ENCODE measurements at regions not wholly inside any gene's neighbourhood (a gene's known extent, or its start where the extent isn't known, plus 50 kb on each side); places are given as distances from the start of the nearest gene placed in this dataset.

DNA sequence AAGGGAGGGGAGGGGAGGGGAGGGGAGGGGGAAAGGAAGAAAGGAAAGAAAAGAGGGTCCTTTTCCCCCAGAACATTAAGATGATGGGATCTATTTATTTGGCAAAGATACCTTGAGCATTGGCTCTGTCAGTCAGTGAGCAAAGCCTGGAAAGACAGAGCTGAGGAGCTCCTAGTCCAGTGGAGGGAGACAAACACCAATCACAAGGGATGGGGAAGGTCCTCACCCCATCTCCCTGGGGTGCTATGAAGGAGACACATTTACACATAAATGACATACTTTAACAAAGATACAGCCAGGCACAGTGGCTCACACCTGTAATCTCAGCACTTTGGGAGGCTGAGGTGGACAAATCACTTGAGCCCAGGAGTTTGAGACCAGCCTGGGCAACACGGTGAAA lies 154.9 kb upstream of the TIAM1 start:
- no peak for DNase-seq

DNA sequence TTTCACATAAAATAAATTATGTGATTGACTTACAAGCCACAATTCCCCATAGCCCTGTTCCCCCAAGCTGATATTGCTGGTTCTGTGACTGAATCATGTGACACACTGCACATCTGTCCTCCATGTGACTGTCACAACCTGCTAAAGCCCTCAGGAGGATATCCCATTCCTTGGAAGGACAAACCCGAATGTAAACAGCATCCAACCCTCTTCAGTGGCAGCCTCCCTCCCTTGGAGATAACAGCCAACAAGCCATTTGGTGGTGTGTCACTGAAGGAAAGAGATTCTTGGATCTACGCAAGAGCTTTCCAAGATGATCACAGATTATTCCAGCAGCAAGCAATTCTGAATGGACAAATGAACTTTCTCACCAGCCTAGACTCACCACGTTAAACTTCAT lies 153.9 kb upstream of the TIAM1 start:
- DNase-seq, result no peak

DNA sequence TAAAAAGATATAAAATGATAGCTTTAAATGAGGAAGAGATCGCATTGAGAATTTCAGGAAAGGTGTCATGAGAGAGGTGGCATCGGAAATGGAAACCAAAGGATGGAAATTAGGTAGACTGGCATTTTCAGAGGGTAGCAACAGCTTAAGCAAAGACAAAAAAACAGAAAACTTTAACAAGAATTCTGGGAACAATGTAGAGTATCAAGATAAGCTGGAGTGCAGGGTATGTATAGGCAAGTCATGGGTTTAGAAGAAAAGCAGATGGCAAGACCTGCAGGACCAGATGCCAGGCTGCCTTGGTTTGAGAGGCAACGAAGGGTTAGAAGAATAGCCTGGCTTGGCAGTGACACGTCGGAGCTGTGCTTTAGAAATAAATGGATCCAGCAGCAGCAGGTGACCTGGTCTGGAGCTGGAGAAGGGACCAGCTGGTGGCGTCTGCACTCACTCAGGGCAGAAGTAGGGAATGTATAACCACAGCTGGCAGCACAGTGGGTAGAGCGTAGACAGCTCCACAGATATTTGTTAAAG lies 149.4 kb upstream of the TIAM1 start:
- DNase-seq, result no peak

DNA sequence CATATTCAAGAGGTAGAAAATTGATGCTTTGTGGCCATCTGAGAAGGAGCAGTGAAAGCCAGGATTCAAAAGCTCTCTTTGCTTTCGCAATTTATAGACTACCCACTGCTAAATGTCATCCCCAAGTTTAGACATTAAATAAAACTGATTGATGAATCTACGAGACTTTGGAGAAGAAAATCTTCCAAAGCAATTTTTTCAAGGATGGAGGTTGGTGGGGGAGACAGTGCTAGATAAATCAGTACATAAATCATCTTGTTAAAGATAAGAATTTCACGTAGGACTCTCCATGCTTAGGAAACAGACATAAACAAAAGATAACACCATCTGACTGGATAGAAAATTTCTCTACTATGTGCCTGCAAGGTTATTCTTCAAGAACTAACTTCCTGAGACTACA lies 147.6 kb upstream of the TIAM1 start:
- DNase-seq, result no peak

DNA sequence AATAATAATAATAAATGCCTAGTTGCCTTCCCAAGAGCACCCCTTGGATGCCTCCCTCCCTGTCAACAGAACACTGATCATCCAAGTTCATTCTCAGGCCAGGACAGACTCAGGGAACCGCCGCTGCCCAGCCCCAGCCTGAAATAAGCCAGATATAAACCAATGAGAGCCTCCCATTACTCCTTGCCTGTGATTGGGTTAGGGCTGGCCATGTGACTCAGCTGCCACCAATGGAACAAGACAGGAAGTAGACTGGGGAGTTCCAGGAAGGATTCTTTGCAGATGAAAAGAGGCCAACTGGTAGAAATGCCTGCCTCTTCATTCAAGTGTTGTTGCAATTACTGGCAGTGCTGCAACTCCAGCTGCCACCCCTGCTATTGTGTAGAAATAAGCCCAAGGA lies 146.4 kb upstream of the TIAM1 start:
- no peak for DNase-seq

DNA sequence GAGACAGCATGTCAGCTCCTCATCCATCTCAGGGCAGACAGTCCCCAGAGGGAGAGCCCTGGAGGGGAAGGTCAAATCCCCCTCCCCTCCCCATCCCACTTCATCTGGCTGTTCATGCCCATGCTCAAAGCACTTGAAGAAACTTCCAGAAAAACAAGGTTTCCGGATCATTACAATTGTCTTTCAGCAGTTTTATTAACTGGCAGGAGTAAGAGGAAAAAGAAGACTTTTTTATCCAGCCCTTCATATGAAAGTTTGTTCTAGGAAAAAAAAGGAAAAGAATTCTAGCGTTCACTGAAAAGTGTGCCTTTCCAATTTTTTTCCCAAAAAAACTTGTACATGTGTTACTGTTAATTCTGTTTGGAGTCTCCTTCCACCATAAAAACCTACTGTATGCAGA lies 145.7 kb upstream of the TIAM1 start:
- DNase-seq, result no peak

DNA sequence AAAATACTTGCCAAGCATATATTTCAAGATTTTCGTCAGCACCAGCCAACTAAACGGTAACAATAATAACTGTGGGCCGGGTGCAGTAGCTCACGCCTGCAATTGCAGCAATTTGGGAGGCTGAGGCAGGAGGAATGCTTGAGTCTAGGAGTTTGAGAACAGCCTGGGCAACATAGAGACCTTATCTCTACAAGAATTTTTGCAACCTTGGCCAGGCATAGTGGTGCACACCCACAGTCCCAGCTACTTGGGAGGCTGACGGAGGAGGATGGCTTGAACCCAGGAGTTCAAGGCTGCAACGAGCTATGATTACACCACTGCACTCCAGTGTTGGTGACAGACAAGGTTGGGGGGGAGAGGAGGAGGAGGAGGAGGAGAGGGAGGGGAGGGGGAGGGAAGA lies 145.0 kb upstream of the TIAM1 start:
- no peak for DNase-seq

DNA sequence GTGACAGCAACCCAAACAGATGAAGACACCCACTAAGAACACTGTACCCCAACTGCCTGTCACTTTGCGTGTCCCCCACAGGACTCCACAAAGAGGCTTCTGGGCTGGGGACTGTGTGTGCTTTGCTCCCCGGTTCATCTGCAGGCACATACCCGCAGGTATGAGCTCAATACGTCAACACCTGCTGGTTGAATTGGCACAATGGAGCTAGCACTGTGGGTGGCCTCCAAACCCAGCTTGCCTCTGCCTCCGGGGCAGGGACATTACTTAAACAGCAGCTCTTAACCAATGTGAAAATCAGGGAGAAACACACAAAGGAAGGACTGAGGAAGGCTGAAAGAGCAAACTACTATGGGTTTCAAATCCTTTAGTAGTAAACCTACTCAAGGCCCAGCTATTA lies 140.2 kb upstream of the TIAM1 start:
- no peak for DNase-seq

DNA sequence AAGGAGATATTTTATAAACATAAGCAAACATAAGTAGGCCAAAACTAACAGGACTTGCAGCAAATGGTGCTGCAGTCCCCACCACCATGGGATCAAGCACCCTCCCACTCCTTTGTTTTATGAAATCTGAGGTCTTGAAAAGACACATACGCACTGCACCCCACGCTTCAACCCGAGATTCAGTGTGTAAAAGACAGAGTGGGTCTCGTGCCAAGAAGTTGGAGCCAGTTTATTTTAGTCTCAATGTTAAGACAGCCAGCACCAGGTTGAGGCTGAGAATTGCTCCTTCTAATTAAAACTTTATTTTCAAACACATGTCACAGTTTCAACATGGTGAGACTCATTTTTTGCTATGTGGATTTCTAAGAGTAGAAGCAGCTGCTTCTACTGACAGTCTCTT lies 139.1 kb upstream of the TIAM1 start:
- DNase-seq, result peak; percentile 7

DNA sequence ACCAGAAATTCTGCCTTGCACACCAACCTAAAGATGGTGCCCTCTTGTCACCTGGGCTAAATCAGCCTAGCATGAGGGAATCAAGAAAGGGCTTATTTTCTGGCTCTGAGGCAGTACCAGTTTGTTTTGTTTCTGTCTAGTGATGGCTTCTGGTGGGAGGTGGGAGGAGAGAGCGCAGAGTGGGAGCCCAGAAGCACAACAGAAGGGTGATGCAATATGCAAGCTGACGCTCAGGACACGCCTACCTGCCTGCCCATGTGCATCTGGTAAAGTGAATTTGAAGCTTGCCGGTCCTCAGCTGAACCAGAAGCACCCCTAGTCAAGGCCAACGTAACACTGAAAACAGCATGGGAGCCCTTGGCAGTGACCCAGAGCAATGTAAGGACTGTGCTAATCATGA lies 138.4 kb upstream of the TIAM1 start:
- no peak for DNase-seq

DNA sequence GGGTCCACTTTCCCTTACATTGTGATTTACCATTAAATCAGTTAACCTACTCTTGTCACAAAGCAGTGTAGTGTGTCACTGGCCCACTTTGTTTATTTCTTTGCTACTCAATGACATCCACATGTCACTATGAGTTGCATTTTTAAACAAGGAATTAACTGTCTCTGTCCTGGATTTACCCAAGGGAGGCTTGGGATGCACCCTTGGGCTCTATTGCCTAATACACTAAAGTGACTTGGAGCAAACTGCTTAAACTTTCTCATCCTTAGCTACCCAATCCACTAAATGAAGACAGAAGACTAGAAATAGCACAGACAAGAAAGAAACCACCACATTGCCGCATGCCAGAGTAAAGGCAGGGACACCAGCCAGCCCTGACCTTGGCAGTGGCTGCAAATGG lies 136.2 kb upstream of the TIAM1 start:
- no peak for DNase-seq

DNA sequence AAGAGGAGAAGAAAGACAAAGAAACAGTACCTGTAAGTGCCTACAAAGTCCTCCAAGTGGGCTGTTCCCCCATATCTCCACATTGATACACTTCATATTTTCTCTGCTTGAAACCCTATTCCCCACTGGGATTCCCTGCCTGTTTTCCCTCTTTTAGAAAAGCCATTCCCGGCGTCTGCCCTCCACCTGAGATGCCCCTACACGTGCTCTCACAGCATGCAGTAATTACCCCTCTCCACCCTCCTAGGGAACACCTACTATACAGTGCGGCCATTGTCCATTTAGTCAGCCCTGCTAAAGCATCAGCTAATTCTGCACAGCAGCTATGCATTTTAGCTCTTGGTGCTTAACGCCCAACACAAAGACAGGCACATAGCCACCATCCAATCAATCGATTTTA lies 135.7 kb upstream of the TIAM1 start:
- no peak for DNase-seq

DNA sequence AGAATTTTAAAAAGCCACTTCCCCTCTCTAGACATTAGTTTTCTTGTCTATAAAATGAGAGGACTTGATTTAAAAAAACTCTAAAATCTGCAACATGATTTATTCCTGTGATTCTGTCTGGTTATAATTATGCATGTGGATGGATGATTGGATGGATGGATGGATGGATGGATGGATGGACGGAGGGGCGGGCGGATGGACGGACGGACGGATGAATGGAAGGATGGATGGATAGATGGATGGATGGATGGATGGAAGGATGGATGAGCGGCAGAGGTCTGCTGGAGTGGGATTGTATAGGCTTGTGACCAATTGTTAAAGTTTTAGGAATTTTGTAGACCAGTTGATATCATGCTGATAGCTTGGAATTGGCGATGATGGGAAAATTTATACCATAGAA lies 135.2 kb upstream of the TIAM1 start:
- no peak for DNase-seq

DNA sequence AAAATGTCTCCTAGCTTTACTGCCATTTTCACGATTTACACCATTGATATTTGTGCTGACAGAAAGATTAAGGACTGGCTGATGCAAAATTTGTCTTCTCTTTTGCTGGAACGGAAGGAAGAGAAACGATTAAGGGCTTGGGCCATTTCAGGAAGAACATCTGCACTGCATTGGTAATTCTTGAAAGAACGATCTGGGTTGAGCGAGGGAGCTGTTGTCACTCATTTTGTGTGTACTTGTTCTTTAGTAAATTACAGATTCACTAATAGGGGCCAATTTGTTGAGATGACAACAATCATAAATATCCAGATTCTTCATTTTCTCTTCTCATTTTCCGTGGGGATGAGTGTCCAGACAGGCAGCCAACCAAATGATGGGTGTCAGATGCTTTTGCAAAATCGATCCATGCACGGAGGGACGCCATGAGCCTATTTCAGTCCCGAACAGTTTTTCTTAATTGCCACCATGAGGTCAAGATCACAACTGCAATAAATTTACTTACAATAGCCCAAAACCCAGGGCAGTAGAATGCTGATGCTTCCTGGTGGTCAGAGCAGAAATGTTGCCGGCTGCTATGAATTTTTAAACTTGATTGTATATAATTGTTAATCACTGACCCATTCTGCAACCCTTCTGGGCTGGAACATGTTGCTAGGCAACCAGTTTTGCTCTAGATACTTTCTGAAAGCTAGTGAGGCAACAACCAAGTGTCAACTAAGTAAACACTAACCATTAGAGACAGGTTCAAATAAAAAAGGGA lies 132.4 kb upstream of the TIAM1 start:
- no peak for DNase-seq

DNA sequence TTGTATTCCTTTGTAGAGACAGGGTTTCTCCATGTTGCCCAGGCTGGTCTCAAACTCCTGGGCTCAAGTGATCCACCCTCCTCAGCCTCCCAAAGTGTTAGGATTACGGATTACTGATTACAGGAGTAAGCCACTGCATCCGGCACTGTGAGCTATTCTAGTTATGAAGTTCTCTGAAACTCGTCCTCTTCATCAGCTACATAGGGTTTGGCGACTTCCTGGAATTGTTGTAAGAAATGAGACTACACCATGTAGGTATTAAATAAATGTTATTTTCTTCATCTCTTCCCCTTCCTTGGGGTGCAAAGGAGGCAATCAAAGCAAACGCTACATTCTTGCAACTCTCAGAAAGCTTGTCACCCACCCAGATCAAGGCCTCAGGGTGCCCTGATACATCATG lies 131.2 kb upstream of the TIAM1 start:
- no peak for DNase-seq

DNA sequence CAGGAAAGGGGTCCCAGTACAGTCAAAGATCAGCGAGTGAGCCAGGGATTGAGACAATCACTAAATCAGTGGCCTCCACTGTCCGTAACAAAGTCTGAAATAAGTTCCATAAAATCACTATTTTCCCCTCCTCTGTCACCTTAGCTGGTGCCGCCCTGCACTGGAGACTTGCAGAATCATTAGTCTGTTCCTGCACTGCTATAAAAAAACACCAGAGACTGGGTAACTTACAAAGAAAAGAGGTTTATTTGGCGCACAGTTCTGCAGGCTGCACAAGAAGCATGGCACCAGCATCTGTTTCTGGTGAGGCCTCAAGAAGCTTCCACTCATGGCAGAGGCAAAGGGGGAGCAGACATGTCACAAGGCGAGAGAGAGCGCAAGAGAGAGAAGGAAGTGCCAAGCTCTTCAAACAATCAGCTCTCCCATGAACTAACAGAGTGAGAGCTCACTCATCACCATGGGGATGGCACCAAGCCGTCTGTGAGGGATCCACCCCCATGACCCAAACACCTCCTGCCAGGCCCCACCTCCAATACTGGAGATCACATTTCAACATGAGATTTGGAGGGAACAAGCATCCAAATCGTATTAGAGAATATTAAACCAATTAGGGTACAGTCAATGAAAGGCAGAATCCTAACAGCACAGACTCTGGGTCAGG lies 129.8 kb upstream of the TIAM1 start:
- DNase-seq, result no peak

DNA sequence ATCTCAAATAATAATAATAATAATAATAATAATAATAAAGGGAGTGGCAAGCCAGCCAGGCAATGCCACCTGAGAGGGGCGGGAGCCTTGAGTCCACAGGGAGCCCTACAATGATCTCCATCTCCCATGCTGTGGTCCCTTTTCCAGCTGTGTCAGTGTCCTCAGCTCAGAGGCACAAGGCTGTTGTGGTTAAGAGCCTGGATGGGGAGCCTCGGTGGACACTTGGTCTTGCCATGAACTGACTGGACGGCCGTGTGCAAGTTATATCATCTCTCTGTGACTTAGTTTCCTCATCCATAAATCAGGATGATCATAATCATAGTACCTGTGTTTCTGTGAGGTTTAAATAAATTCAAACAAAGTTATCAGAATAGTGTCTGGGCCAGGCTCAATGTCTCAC lies 127.8 kb upstream of the TIAM1 start:
- DNase-seq, result no peak

DNA sequence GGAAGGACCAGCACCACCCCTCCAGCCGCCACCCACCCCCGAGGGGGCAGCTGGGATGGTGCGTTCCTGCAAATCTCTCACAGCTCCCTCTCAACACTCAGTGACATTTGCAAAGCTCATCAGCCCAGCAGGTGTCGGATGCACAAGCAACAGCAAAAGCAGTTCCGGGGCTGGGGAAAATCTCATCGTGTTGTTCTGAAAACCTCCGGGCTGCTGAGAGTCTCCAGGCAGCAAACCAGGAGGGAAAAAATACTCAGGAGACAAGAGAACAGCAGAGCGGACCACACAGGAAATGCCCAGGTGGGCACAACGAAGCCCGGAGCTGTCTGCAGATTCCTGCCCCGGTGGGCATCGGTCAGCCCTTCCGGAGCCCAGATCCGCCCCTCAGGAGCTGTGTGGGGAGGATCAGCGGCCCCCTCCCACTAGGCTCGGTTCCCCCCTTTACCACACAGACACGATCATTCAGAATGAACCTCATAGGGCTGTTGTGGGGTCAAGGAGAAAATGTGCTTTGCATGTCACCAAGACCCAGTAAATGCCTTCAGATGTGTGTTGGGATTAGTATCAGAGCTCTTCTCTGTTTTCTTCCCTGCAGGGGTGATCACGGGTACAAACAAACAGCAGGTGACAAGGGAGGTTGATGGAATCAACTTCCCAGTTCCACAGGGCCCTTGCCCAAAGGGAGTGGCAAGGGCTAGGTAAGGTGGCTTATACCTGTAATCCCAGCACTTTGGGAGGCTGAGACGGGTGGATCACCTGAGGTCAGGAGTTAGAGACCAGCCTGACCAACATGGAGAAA lies 127.0 kb upstream of the TIAM1 start:
- DNase-seq, result no peak

DNA sequence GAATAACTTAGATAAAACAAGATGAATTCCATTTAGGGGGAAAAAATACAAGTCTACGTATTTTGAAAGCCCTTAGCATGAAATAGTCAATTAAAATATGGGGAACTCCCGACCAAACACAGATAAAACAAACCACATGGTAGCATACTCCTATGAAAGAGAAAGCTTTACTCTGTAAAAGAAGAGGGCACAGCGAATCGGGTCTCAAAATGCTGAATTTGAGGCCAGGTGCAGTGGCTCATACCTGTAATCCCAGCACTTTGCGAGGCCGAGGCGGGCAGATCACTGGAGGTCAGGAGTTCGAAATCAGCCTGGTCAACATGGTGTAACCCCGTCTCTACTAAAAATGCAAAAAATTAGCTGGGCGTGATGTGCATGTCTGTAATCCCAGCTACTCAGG lies 116.9 kb upstream of the TIAM1 start:
- no peak for DNase-seq

DNA sequence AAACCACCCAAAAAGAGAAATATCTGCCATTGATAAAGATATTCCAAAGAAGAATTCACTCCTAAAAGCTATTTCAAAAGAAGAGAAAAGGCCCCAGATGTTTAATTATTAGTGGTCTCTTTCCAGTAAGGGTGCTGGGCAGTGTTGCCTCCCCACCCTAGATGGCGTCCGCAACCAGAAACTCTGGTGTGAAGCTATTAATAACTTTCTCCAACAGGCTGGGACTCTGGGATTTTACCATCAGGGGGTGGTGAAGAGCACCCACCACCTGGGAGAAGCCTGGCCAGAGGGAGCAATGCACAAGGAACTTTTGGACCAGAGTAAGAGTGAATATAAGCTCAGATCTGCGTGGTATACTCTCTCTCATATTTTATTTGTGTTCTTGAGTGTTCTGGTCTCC lies 115.4 kb upstream of the TIAM1 start:
- DNase-seq, result no peak

DNA sequence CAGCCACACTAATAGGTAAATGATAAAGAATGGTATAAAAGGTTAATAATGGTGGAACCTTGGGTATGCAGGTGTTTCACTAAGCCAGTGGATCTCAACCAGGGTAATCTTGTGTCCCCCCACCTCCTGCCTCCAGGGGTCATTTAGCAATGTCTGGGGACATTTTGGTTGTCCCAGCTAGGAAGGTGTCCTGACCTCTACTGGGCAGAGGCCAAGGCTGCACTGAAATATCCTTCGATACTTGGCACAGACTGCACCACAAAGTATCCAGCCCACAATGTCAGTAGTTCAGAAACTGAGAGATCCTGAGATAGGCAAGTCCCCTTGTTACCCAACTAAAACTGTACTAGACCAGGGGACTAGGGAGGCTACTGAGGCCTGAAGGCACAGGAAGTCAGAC lies 113.6 kb upstream of the TIAM1 start:
- no peak for DNase-seq

DNA sequence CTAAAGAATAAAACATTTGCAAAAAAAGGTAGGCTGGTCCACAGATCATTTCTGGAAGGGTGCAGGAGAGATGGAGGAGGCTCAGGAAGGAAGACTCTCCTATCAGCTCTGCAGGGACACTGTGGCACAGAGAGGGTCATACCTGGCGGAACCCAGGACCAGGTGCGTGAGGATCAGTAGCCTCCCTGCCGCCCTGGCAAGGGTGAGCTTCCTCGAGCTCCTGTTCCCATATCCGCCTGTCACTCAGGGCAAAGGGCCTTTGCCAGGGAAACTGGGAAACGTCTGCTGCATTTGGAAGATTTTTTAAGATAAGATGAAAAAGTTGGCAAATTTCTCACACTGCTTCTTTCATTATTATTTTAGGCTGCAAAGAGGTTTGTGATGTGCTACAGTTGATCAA lies 112.1 kb upstream of the TIAM1 start:
- no peak for DNase-seq

DNA sequence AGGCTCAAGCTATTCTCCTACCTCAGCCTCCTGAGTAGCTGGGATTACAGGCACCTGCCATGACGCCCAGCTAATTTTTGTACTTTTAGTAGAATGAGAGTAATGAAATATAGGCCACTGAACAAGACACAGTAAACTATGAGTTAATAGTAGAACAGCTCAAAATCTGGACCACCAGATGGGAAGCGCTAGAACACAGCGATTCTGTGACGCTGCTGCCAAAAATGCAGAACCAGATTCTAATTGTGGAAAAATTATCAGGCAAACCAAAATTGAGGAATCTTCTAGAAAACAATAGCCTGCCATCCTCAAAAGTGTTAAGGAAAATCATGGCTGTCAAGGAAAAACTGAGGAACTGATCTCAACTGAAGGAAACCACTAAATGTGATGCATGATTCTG lies 111.4 kb upstream of the TIAM1 start:
- no peak for DNase-seq

Data from occipital lobe (tissue), 1 donor.